ENCODE measurements at regions not wholly inside any gene's neighbourhood (a gene's known extent, or its start where the extent isn't known, plus 50 kb on each side); places are given as distances from the start of the nearest gene placed in this dataset.

DNA sequence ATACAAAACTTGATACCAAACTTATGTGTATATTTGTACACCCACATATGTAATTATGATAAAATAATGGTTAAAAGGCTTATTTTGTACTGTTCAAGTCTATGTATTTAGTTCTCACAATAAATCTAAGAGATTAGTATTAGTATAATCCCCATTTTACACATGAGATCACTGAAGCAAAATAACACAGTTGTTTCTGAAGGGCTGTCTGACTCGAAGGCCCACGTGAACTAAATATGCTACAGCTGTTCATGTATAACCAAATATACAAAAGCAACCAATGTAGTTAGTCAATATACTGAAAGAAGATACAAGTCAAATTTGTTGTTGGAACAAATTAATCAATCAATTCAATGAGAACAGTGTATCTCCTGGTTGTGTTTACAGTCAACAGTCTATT is 959.2 kb downstream of the EPHA7 start:
- TF ChIP-seq, protein P1, sequence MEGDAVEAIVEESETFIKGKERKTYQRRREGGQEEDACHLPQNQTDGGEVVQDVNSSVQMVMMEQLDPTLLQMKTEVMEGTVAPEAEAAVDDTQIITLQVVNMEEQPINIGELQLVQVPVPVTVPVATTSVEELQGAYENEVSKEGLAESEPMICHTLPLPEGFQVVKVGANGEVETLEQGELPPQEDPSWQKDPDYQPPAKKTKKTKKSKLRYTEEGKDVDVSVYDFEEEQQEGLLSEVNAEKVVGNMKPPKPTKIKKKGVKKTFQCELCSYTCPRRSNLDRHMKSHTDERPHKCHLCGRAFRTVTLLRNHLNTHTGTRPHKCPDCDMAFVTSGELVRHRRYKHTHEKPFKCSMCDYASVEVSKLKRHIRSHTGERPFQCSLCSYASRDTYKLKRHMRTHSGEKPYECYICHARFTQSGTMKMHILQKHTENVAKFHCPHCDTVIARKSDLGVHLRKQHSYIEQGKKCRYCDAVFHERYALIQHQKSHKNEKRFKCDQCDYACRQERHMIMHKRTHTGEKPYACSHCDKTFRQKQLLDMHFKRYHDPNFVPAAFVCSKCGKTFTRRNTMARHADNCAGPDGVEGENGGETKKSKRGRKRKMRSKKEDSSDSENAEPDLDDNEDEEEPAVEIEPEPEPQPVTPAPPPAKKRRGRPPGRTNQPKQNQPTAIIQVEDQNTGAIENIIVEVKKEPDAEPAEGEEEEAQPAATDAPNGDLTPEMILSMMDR (IDR thresholded peaks at IDR 0.05; ENCODE audit: insufficient read depth, low read length): no peak
- TF ChIP-seq POLR2AphosphoS5 (IDR thresholded peaks at IDR 0.05; ENCODE audit: low read depth) (no peak), REST (IDR thresholded peaks at IDR 0.05; ENCODE audit: insufficient replicate concordance, low read depth) (no peak)
